Skeletal muscle tissue (tissue), 1 donor: ENCODE measurements at regions not wholly inside any gene's neighbourhood (a gene's known extent, or its start where the extent isn't known, plus 50 kb on each side); places are given as distances from the start of the nearest gene placed in this dataset. TPM values are rescaled to one million over a fixed set of nuclear protein-coding genes. Genes with fewer than 3 reads are reported as not detected.

Source experiments
- small RNA-seq: library from RNA; depleted of rRNA; stranded (forward); fragments of <200 nt; gene quantifications from one replicate; pipeline ENCODE3, GENCODE V24; 2014

Small RNAs in the stretch of these regions (small RNA-seq; reads per million reads assigned to genes)
- gene RF00263 (not detected), gene RF00411 (not detected), gene RF00440 (not detected), gene RF02271 (not detected), gene RPL18AP17 (not detected)
